Lower leg skin (tissue), 3 donors: ENCODE measurements at regions not wholly inside any gene's neighbourhood (a gene's known extent, or its start where the extent isn't known, plus 50 kb on each side); places are given as distances from the start of the nearest gene placed in this dataset.

Experiments used
- CTCF ChIP-seq, 3 donors: fragments of 450-650 bp; IDR thresholded peaks; one replicate each; pipeline ENCODE4 v1.5.1; 2016; ENCODE audit warnings: antibody characterized with exemption in 3 of 3, mild to moderate bottlenecking in 3 of 3, moderate library complexity in 2 of 3
- POLR2A ChIP-seq, 2 donors: fragments of 450-650 bp; IDR thresholded peaks; one replicate each; pipeline ENCODE4 v1.6.1; 2016 to 2017; ENCODE audit warnings: antibody characterized with exemption in 2 of 2, mild to moderate bottlenecking in 1 of 2, moderate library complexity in 1 of 2

- no peak for TF ChIP-seq CTCF (IDR thresholded peaks at IDR 0.05)
- no peak for TF ChIP-seq POLR2A (IDR thresholded peaks at IDR 0.05)
Observed at GRCh38 chr13:18996627-18997051, 185.0 kb downstream of the TUBA3C start.
